D721Med (cell line): ENCODE measurements at regions not wholly inside any gene's neighbourhood (a gene's known extent, or its start where the extent isn't known, plus 50 kb on each side); places are given as distances from the start of the nearest gene placed in this dataset.

ENCODE experiments used
- DNase-seq: peaks from one replicate; pipeline ENCODE4 v3.0.0; 2011; ENCODE audit warnings: low spot score; ENCODE audit not compliant: insufficient read length
- FAIRE-seq: peaks from 2 replicates; lab custom pipeline; 2011; peaks lifted over from hg19 to GRCh38; lab: Jason Lieb, UNC
- CTCF ChIP-seq: IDR thresholded peaks from 2 replicates; pipeline ENCODE4 v1.5.1; 2012; ENCODE audit warnings: mild to moderate bottlenecking, control low read depth; ENCODE audit not compliant: insufficient read depth; ENCODE audit errors: missing control alignments

GRCh38 chr6:101249470-101249869, 144.0 kb upstream of the GRIK2 start:
- TF ChIP-seq CTCF: no peak
- no peak for DNase-seq
- FAIRE-seq: no peak

GRCh38 chr6:101257163-101257562, 136.3 kb upstream of the GRIK2 start:
- no peak for FAIRE-seq
- no peak for DNase-seq

GRCh38 chr6:101259505-101259904, 134.0 kb upstream of the GRIK2 start:
- FAIRE-seq (no peak), DNase-seq (no peak)
- no peak for TF ChIP-seq CTCF

More at GRCh38 chr6:101257163-101257562, 136.3 kb upstream of the GRIK2 start:
- TF ChIP-seq CTCF: no peak

GRCh38 chr6:101263596-101263995, 129.9 kb upstream of the GRIK2 start:
- no peak for TF ChIP-seq CTCF
- DNase-seq (no peak), FAIRE-seq (no peak)

- FAIRE-seq: no peak
Observed at GRCh38 chr6:101266063-101266462, 127.4 kb upstream of the GRIK2 start.

GRCh38 chr6:101268541-101268940, 125.0 kb upstream of the GRIK2 start:
- no peak for FAIRE-seq
- no peak for DNase-seq
- TF ChIP-seq CTCF: no peak

More at GRCh38 chr6:101266063-101266462, 127.4 kb upstream of the GRIK2 start:
- no peak for TF ChIP-seq CTCF
- DNase-seq: no peak

- FAIRE-seq: no peak
- DNase-seq: no peak
- TF ChIP-seq CTCF: no peak
Observed at GRCh38 chr6:101275251-101275650, 118.3 kb upstream of the GRIK2 start.
